HG03575 (cell line): ENCODE measurements at regions not wholly inside any gene's neighbourhood (a gene's known extent, or its start where the extent isn't known, plus 50 kb on each side); places are given as distances from the start of the nearest gene placed in this dataset.
"Not testable (repeated sequence)": the region's sequence is repeated elsewhere in the genome, so short reads cannot be mapped to it uniquely, and the experiment has no call there.

Experiments
- ATAC-seq: cut with Tn5 transposase; IDR thresholded peaks from one replicate; pipeline ENCODE4 v1.9.1; 2021; ENCODE audit not compliant: unreplicated experiment, insufficient number of reproducible peaks, low FRiP score; ENCODE audit errors: extremely low read depth

- ATAC-seq: no peak
These were observed 85.7 kb downstream of the SUCLG1 start for GRCh38 chr2:84373391-84373790.

GRCh38 chr2:84362541-84362940 lies 96.5 kb downstream of the SUCLG1 start:
- ATAC-seq: no peak

DNA sequence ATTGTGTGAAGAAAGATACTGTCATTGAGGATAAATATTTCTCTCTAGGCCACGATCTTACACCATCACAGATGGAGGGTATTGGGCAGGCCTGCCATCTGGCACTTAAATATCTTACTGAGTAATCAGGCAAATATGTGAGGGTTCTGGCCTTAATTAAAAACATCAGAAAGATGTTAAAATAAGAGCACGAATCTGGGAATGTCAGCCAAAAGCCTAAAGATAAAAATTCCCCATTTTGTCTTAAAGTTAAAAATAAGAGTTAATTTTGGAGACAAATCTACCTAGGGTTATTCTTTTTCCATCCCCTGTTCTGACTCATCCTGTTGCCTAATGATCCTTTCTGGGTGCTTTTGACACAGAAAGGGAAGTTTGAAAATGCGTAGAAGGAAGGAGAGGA lies 121.0 kb downstream of the SUCLG1 start:
- ATAC-seq: no peak

GRCh38 chr2:84327645-84328249 lies 131.3 kb downstream of the SUCLG1 start:
- no peak for ATAC-seq

DNA sequence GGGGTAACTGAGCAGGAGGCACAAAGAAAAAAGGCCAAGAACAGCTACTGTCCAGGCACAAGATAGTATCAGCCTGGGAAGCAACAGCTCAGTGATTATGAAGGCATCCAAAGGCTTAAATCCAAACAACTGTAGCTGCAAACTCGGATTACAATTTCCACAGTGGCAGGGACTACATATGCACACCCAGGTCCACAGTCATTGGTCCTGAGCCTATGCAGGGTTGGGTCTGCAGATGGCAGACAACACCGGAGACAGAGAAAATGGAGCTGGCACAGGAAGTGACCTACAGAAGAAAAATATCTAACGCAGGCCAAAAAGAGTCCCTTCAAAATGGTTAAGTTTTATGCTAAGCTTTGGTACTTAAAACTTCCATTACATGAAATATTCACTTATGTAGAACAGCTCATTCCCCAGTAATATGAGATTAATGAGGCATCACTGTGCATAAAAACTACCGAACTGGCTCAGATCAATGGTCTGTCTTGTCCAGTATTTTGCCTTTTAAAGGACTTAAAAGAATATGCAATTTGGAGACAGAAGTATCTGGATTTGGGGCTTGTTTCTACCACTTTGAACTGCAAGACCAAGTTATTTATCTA lies 132.1 kb downstream of the SUCLG1 start:
- no peak for ATAC-seq

GRCh38 chr2:84323890-84324289 lies 135.2 kb downstream of the SUCLG1 start:
- no peak for ATAC-seq

GRCh38 chr2:84320940-84321339 lies 138.1 kb downstream of the SUCLG1 start:
- ATAC-seq: no peak

- no peak for ATAC-seq
These were observed 139.5 kb downstream of the SUCLG1 start for GRCh38 chr2:84319581-84319980.

- no peak for ATAC-seq
These were observed 141.9 kb downstream of the SUCLG1 start for GRCh38 chr2:84317135-84317534.

DNA sequence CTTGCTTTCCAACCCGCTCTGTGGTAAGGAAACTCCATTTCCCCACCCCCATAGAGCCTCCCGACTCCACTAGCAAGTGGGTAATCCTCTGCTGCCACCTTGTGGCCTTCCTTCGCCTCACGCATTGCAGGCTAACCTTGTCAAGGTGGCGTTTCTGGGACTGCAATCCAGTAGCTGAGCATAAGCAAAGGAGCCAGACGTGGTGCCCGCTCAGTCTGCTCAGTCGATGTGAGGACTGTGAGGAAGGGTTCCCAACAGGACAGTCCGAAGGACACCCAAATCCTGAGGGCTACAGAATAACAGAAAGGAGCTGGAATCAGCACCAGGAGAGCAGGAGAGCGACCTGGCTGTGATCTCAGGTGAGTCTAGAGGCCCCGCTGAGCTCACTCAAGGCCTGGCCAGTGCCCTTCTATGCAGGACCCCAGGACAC lies 144.2 kb downstream of the SUCLG1 start:
- peak; percentile 95 for ATAC-seq

GRCh38 chr2:84314250-84314649 lies 144.8 kb downstream of the SUCLG1 start:
- no peak for ATAC-seq

DNA sequence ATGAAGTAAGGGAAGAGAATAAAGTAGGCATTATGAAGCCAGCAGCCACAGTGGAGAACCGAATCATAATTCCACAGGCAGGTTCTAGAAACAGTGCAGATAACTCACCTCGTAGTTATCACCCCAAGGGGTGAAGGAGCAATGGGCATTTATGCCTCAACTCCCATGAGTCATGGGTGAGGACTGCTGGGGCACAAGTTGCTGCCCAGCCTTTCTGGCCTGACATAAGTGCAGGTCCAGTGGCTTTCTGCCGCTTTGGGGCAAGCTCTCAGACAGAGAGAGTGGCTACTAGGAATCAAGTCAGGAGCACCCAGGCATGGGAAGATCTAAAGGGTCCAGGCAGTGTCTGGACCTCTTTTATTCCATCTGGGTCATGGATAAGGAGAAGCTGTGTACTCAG lies 149.8 kb downstream of the SUCLG1 start:
- ATAC-seq: no peak

- no peak for ATAC-seq
These were observed 152.7 kb downstream of the SUCLG1 start for GRCh38 chr2:84306361-84306760.

GRCh38 chr2:84302513-84303412 lies 156.3 kb downstream of the SUCLG1 start:
- peak; percentile 77 for ATAC-seq

GRCh38 chr2:84301717-84302116 lies 157.4 kb downstream of the SUCLG1 start:
- no peak for ATAC-seq

- ATAC-seq: no peak
These were observed 158.4 kb downstream of the SUCLG1 start for GRCh38 chr2:84300696-84301029.

DNA sequence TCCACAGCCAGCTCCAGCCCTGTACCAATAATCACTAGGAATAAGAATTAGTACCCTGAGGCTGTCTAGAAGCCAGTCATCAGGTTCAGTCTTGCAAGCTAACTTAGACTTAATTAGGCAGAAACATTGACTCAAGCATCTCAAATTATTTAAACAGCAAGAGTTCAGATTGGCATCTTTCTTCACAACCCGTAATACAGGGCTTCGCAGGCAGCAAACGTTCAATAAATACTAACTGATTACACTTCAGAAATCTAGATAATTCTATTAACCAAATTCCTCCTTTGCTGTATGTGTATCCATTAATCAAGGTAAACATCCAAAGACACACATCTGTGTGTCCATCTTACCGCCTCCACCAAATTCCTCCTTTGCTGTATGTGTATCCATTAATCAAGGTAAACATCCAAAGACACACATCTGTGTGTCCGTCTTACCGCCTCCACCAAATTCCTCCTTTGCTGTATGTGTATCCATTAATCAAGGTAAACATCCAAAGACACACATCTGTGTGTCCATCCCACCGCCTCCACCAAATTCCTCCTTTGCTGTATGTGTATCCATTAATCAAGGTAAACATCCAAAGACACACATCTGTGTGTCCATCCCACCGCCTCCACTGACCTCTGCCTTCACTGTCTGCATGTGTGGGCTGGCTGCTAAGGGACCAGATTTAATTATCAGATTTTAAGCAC lies 158.9 kb downstream of the SUCLG1 start:
- ATAC-seq: not testable (repeated sequence)

- ATAC-seq: no peak
These were observed 159.8 kb downstream of the SUCLG1 start for GRCh38 chr2:84299211-84299775.

GRCh38 chr2:84297155-84297554 lies 161.9 kb downstream of the SUCLG1 start:
- no peak for ATAC-seq
